GM19240 (cell line): ENCODE measurements at regions not wholly inside any gene's neighbourhood (a gene's known extent, or its start where the extent isn't known, plus 50 kb on each side); places are given as distances from the start of the nearest gene placed in this dataset.

Experiments used
- DNase-seq: peaks from one replicate; pipeline ENCODE4 v3.0.0; 2011; ENCODE audit warnings: low spot score; ENCODE audit not compliant: insufficient read length

DNA sequence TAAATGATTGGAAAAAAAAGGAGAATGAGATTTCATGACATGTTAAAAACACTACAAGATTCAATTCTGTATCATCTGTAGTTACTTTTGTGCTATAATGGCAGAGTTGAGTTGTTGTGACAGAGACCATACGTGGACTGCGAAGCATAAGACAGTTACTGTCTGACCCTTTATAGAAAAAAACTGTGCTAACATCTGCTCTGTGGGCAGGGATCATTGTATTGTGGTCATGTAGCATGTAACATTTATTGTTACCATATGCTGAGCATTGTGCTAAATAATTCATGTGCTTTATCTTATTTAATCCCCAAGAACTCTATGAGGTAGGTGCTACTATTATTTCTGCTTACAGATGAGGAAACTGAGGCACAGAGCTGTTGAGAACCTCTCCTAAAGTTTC is 147.3 kb upstream of the HMHB1 start:
- DNase-seq: no peak

DNA sequence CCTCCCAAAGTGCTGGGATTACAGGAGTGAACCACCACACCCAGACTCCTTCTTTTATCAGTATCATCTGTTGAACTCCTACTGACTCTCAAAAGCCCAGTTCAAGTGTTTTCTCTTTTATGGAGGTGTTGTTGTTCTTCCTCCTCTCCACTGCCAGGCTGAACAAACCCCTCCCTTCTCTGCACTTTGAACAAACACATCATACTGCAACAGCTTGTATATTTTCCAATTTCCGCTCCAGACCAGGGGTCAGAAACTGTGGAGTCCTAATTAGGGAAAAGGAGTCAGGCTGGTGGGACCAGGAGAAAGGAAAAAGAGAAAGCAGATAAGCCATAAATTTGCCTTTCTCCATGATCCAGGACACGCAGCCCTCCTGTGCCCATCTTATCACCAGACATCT is 148.1 kb upstream of the HMHB1 start:
- no peak for DNase-seq

DNA sequence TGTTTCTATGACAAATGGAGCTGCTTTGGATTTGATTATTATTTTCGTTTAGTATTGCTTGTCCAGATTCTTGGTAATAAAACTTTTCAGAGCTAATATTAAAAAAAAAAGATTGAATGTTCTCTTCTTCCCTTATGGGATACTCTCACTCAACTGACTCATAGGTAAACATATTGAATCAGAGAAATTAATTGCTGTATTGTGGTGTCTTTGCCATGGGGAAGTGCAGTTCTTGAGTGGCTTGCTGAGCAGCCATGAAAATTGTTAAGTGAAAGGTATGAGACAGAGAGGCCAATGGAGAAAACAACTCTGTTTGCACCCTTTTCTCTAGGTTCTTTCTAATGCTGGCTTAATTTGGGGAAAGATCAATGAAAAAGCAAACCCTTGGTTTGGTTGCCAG is 149.9 kb upstream of the HMHB1 start:
- no peak for DNase-seq

DNA sequence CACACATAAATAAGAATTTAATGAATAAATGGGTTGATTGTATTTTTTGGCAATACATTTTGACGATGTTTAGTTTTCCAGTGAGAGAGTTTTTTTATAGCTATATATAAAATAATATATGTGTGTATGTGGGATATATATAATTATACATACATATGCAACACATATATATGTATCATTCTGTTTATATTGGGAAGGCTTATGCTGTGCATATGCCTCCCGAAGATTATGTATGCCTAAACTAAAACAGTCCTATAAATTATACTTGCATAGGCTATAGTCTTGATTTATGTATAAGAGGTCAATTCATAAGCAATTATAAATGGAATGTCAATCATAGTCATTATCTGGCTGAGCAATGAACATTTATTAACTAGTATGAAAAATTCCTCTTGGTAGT is 151.3 kb upstream of the HMHB1 start:
- DNase-seq: no peak

DNA sequence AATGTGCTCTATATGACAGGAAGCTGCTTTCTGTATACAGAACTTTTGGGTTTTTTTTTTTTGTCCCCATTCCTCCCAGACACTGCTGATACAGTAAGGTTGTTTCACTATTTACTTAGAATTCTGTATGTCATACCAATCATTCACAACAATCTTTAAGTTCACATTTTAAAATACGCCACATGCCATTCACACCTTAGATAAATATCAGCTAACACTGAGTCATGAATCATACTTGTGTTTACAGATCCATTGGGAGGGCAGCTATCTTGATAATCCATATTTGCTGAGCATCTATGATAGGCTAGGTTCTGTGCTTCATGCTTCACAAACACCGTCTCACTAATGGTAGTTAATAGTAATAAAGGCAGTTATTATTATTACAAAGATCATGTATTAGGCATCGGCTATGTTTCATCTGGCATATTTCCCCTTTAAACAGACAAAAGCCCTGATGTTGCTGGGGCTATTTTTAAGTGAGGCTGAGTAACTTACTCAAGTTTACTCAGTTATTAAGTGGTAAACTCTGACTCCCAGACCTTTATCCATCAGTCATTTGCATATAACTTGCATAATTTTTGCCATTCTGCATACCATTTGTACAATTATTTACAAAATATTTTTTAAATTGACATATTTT is 152.2 kb upstream of the HMHB1 start:
- DNase-seq: no peak

DNA sequence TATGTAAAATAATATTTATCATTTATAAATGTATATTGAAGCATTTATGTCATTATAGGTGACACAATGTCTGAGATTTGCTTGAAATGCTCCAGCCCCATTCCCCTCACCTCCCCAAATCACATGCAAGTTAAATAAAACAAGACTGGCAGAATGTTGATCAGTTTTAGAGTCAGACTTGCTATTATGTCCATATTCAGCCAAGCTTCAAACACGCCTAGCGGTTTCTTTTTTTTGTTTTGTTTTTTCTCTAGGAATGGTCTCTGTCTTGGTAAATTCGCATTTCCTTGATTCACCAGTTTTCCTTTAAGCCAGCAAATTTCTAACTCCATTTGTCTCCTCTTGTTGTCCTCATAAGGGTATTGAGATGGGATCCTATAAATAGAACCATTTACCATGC is 153.0 kb upstream of the HMHB1 start:
- DNase-seq: no peak

DNA sequence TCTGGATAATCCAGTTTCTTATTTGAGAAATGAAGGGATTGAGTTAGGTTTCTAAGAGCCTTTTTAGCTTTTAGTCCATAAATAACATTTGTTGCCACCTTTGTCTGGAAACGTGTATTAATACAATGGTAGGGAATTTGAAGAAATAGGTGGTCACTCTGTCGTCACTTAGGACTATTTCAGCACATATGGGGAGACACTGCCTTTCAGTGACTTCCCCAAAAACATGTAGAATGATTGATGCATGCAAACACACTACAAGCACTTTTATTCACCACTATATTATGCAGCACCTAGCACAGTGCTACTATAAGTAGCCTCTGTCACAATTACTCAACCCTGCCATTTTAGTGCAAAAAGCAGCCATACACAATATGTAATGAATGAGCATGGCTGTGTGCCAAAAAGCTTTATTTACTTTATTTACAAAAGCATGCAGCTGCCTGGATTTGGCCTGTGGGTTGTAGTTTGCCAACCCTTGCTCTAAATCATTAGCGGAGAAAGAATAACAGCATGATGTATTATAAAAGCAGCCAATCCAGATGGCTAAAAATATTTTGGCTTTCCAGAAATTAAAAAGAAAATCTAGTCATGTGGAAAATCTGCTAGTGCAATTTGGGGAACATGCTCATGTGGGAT is 154.2 kb upstream of the HMHB1 start:
- no peak for DNase-seq

DNA sequence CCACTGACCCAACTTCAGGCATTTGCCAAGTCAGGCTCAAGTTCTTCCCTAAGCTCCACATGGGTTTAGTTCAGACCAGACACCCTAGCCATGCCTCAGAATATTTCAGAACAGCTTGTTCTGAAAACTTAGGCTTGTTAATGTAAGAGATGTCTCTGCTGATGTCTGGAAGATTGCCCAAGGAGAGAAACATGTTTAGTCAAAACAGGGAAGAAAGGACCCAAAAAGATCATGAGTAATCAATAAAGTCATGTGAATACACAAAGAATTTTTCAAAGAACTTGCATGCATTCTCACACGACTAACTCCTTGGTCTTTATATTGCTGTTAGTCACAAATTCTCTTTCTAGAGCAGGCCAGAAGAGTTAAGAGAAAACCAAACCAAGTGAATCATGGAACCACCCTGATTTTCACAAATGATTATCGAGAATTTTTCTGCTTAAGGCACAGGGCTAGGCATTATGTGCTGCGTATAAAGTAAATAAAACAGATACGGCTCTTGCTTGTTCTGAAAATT is 158.1 kb upstream of the HMHB1 start:
- DNase-seq: no peak

DNA sequence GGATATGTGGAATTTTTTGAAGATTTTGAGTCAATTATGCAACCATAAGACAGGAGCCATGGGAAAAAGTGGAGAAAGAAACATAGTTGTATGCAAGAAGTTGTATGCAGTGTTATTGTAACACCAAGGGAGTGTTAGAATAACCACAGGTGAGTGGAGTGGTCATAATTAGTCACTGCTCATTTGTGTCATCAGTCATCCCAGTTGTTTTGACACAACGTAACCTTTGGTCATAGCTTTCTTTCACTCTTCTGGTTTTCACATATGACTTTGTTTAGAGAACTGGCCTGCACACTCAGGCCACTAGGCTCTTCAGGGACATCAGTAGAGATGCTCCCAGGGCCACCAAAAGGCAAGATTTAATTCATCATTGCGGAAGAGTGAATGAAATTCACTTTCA is 158.7 kb upstream of the HMHB1 start:
- DNase-seq: no peak

DNA sequence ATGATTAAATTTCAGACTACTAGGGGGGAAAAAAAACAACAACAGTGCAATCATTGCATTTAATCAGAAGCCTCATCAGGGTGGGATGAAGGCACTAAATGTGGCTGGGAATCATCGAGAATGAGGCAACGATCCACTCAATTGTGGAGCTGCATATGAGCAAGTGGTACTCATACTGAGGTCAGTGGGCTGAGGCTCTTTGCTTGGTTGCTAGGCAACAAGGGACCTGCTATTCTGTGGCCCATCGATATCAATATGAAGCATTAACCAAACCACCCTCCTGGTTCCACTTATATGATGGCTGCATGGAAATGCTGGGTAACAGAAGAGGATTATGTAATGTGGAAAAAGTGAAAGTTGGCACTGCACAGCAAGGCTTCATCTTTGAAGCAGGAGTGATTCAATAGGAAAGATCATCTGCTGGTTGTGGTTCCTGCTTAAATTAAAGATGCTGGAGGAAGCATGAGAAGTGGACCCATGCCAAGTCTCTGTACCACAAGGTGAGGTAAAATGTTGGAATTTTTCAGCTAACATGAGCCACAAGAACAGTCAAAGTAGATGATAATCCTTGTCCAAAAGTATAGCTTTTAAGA is 159.8 kb upstream of the HMHB1 start:
- no peak for DNase-seq

DNA sequence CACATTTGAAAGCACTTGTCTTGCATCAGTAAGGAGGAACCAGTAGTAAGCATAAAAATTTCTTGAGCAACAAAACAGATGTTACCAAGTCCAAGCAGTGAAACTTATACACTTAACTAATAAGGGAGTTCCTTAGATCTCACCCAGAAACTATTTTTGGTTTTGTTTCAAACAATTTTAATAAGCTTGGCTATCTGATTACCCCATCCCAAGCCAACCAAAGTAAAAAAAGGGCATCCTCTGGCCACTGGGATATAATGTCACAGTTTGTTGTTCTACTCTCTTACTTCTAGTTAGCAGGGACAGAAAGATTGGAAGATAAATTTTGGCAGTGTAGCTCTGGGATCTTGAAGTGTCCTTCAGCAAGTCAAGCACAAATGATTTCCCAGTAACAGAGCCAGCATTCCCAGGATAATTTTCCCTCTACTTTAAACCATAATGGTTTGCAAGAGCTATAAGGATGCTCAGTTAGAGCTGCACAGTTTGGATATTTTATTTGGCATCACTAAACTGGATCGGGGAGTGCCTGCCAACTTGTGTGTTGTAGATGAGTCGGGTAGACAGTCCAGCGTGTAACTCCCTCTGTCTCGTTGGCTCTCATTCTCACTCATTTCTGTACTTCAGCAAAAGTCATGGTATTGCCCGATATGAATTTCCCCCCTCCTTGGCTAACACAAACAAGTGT is 161.9 kb upstream of the HMHB1 start:
- DNase-seq: no peak

DNA sequence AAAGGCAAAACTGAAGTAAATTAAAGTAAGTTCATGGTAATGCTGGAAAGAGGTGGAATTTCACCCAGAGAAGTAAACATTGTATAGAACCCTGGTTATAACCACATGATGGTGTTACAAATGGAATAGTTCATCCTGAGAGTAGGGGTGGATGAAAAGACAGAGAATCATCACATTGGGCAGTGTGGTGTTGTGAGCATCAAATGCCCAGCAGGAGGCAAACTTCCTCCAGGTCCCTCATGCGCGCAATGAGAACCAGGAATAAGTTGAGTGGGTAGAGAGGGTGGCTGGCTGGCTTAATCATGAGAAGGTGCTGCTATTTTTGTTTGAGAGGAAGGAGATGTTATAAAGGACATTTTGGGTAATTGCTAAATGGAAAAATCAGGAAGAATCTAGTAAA is 163.3 kb upstream of the HMHB1 start:
- no peak for DNase-seq

DNA sequence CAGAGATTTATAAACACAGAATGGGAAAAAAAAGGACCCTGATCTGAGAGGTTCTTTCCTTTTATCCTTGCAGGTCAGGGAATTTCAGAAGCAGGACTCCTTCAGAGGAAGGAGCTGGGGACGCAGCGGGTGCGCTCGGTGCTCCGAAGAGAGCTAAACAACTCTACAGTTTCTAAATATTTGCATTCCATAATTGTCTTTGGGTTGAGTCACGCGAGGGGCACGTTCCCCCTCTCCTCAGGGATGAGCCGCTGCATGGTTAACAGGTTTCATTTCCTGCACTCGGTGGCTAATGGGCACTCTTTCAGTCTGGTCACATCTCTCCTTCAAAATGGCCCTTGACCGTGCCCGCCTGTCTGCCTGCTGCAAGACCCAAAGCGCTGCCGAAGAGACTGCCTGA is 165.0 kb upstream of the HMHB1 start:
- DNase-seq: no peak

DNA sequence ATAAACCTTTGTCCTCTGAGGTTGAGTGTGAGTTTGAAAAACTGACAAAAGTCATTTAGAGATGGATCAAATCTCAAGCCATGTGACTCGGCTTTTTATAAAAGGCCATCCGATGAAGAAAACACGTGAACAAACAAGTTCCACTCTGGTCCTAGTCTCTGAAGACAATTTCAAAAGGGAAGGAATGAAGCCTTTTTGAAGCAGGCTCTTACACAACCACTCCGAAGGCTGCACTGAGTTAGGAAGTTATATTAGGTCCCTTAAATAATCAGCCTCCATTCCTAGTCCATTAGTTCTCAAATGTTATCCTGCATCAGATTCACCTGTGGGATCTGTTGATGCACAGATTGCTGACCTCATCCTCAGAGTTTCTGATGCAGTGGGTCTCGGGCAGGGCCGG is 166.6 kb upstream of the HMHB1 start:
- no peak for DNase-seq

DNA sequence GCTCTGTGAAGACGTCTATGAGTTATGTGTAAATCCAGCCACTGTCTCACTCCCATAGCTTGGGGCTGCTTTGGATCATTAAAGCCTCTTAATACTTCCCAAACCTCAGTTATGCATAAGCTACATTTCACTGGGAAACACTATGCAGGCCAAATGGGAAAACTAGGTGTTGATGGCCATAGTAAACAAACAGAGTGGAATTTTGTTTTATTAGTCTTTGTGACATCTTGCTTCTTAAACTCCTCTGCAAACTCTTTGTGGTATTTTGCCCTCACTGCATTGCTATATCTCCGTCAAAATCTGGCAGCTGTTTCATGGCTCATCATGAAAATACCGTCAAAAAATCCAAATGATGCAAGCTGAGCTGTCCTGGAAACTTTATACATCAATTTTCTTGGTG is 167.2 kb upstream of the HMHB1 start:
- DNase-seq: no peak

DNA sequence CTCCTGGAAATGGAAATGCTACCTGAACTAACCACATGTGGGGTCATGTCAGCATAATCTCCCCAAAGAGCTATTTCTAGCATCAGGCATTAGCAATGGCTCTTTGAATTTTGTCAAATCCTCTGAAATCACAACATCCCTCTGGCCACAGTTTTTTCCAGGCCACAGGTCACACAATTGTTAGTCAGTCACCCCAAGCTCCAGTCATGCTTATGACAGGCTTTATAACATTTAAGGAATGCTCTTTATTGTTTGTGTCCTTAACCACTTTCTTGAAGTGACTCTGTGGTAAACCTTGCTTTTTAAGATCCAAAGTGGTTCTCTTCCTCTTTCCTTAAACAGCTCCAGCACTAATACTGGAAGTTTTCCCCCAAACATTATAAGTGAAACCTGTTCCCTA is 169.2 kb upstream of the HMHB1 start:
- DNase-seq: no peak

DNA sequence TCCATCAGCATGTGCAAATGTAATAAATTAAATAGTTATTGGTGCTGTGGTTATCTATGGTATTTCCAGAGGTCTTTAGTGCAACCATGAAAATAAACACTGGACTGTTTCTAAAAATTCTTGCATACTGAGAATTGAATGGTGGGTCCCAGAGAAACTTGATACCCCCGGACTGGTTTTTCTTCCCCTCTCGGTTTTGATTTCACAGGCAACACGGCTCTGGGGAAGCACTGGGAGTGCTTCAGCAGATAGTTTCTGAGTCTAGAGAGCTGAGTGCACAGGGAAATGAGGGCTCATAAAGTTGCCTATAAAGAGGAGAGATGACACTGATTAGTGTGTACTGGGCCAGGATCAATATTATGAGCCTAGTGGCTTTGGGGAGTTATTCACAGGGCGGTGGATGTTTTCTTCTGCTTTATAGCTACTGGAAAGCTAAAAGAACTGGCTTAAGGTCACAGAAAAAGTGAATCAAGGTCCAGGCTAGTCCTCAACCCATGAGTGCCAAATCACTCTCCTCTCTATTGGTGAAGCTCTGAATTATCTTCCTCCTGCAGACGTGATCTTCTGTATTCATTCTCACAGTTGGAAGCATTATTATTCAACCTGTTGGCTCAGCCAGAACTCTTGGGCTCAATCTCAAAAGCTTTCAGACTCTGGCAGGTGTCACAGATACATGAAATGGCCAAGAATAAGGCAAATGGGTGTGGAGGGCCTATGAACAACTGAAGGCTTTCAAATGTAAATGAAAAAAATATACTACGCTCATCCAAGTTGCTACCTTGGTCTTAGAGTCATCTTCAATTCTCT is 170.2 kb upstream of the HMHB1 start:
- peak; percentile 17 for DNase-seq

DNA sequence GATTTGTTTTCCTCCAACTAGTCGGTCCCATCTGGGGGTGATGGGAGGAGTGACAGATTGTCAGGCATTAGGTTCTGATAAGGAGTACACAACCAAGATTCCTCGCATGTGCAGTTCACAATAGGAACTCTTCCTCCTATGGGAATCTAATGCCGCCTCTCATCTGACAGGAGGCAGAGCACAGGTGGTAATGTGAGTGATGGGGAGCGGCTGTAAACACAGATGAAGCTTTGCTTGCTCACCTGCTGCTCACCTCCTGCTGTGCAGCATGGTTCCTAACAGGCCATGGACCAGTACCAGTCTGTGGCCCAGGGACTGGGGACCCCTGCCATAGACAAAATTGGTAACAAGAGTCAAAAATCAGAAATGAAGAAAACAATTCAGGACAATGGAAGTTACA is 173.3 kb upstream of the HMHB1 start:
- no peak for DNase-seq

DNA sequence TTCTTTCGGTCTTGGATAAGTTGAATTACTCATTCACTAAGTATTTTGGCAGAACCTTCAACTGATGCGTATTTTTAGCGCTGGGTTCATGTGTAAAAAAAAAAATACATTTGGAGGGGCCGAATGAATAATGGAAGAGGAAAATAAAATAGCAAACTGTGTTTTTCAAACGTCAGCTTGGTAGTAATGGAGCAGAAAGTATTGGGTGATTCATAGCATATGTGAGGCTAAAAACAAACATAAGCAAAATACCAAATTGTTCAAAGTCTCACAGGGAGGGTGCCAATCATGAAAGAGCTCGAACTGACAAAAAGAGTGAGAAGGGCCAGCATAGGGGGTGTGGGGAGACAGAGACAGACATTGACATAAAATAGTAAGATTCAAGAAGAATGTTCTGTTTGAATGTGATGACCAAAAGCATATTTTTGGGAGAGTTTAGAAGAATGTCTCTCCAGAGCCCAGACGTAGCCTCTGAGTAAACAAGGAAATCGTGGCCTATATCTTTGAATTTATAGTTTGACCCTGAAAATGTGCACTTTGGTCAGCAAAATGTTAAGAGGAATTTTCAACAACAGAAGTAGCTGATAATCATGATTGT is 174.9 kb upstream of the HMHB1 start:
- DNase-seq: no peak

DNA sequence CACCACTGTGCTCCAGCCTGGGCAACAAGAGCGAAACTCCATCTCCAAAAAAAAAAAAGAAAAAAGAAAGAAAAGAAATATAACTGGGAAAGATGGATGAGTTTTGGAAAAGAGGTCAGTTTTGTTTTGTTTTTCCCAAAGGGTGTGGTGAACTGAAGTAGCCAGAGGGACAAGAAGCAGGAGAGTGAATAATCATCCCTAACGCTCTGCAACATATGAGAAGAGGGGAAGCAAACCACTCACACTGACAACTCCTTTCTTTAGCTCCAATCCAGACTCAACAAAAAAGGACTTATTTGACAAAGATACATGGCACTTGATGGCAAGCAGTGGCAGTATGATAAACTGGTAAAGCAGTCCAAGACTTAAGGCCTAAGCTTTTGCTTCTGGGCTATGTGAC is 176.1 kb upstream of the HMHB1 start:
- no peak for DNase-seq

DNA sequence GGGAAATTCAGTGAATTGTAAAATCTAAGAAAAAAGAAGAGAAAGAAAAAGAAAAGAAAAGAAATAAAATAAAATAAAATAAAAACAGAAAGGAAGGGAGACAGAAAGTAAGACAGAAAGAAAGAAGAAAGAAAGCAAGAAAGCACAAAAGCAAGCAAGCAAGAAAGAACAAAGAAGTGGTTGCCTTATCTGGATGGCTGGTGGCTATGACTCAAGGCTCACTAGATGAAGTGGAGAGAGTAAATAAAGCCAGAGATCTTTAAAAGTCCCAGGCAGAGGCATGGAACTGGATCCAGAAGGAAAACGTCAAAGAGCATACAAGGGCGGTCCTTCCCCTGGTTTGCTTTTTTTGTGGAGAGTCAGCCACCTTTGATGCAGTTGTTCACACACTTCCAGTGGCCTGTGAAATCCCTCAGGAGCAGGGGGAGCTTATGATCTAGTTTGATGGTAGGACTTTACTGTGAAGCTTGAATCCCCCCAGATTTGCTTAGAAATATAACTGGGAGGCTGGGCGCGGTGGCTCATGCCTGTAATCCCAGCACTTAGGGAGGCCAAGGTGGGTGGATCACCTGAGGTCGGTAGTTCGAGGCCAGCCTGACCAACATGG is 176.7 kb upstream of the HMHB1 start:
- DNase-seq: no peak
